GM21515 (cell line): ENCODE measurements at regions not wholly inside any gene's neighbourhood (a gene's known extent, or its start where the extent isn't known, plus 50 kb on each side); places are given as distances from the start of the nearest gene placed in this dataset.

Experiments
- ATAC-seq: cut with Tn5 transposase; IDR thresholded peaks from one replicate; pipeline ENCODE4 v1.9.1; 2021; ENCODE audit not compliant: unreplicated experiment

GRCh38 chr4:11480683-11481082 is 52.0 kb upstream of the HS3ST1 start:
- peak; percentile 93 for ATAC-seq
